Esophagus muscularis mucosa (tissue), 4 donors: ENCODE measurements at regions not wholly inside any gene's neighbourhood (a gene's known extent, or its start where the extent isn't known, plus 50 kb on each side); places are given as distances from the start of the nearest gene placed in this dataset.
"Not testable (repeated sequence)": the region's sequence is repeated elsewhere in the genome, so short reads cannot be mapped to it uniquely, and the experiment has no call there.

ENCODE experiments used
- DNase-seq: peaks from one replicate; pipeline ENCODE4 v3.0.0-alpha.2; 2017; ENCODE audit errors: extremely low spot score
- H3K27ac ChIP-seq, 4 donors: fragments of 200-600 bp; sonication (generic); replicated peaks in 1 of 4; 1 replicate in 3 of 4; 2 replicates in 1 of 4; pipeline ENCODE4 v1.5.1; 2016 to 2019; ENCODE audit warnings: mild to moderate bottlenecking in 1 of 4
- H3K27me3 ChIP-seq, 4 donors: fragments of 200-600 bp; sonication (generic); one replicate each; pipeline versions ENCODE4 v1.5.1 to v1.6.0; 2016 to 2019
- H3K36me3 ChIP-seq, 4 donors: fragments of 200-600 bp; sonication (generic); one replicate each; pipeline ENCODE4 v1.5.1; 2016 to 2019
- H3K4me1 ChIP-seq, 4 donors: fragments of 200-600 bp; sonication (generic); one replicate each; pipeline ENCODE4 v1.5.1; 2016 to 2019
- H3K4me3 ChIP-seq, 4 donors: fragments of 200-600 bp; sonication (generic); 1 replicate in 2 of 4; 2 replicates in 2 of 4; pipeline ENCODE4 v1.5.1; 2016 to 2019; ENCODE audit warnings: mild to moderate bottlenecking in 4 of 4, moderate library complexity in 1 of 4
- H3K9me3 ChIP-seq, 4 donors: fragments of 200-600 bp; sonication (generic); 1 replicate in 3 of 4; 2 replicates in 1 of 4; pipeline ENCODE4 v1.5.1; 2016 to 2019
- EP300 ChIP-seq: sonication (generic); formaldehyde crosslinking; IDR thresholded peaks from one replicate; pipeline ENCODE4 v1.6.1; 2017; ENCODE audit warnings: antibody characterized with exemption
- POLR2A ChIP-seq: fragments of 450-650 bp; IDR thresholded peaks from one replicate; pipeline ENCODE4 v1.6.1; 2017; ENCODE audit warnings: antibody characterized with exemption, moderate library complexity, mild to moderate bottlenecking, low read depth
- POLR2AphosphoS5 ChIP-seq, 2 donors: sonication (generic); formaldehyde crosslinking; IDR thresholded peaks; one replicate each; pipeline ENCODE4 v1.6.1; 2017; ENCODE audit warnings: antibody characterized with exemption in 2 of 2
- WGBS: methylation state at CpG from one replicate; pipeline ENCODE4 v1.1.5; 2018; 5-methylcytosine and 5-hydroxymethylcytosine counted together
- intact Hi-C: fragments of 100-400 bp; cut with DNase I; formaldehyde crosslinking; loops from one replicate; pipeline ENCODE4 v1.15.1; 2023
- TF ChIP-seq, protein P1 (sequence below), 3 experiments: fragments of 200-600 bp in 2 of 3; fragments of 450-650 bp in 1 of 3; sonication (generic) in 2 of 3; IDR thresholded peaks; one replicate each; pipeline ENCODE4 v1.5.1; 2017 to 2019; ENCODE audit warnings: antibody characterized with exemption in 3 of 3, mild to moderate bottlenecking in 2 of 3, moderate library complexity in 1 of 3

GRCh38 chr1:194640322-194640721 is 1453.9 kb upstream of the B3GALT2 start:
- no peaks in the 10 kb centered on the region for H3K9me3 ChIP-seq
- H3K4me1 ChIP-seq = no peaks in the 10 kb centered on the region
- no peak for DNase-seq
- no peak overlapping the region for H3K4me3 ChIP-seq
- TF ChIP-seq, protein P1, sequence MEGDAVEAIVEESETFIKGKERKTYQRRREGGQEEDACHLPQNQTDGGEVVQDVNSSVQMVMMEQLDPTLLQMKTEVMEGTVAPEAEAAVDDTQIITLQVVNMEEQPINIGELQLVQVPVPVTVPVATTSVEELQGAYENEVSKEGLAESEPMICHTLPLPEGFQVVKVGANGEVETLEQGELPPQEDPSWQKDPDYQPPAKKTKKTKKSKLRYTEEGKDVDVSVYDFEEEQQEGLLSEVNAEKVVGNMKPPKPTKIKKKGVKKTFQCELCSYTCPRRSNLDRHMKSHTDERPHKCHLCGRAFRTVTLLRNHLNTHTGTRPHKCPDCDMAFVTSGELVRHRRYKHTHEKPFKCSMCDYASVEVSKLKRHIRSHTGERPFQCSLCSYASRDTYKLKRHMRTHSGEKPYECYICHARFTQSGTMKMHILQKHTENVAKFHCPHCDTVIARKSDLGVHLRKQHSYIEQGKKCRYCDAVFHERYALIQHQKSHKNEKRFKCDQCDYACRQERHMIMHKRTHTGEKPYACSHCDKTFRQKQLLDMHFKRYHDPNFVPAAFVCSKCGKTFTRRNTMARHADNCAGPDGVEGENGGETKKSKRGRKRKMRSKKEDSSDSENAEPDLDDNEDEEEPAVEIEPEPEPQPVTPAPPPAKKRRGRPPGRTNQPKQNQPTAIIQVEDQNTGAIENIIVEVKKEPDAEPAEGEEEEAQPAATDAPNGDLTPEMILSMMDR (IDR thresholded peaks at IDR 0.05) = no peak
- TF ChIP-seq EP300 = no peak
- no peak for TF ChIP-seq POLR2A
- no peak for TF ChIP-seq POLR2AphosphoS5 (IDR thresholded peaks at IDR 0.05)
- WGBS = 96% methylated on average over 2 of the region's 2 CpGs
- no peaks in the 10 kb centered on the region for H3K36me3 ChIP-seq
- intact Hi-C loops = no loop called here
- H3K27me3 ChIP-seq = no peaks in the 10 kb centered on the region
- no peak overlapping the region for H3K27ac ChIP-seq

- no peaks in the 10 kb centered on the region for H3K4me1 ChIP-seq
- H3K27me3 ChIP-seq = no peaks in the 10 kb centered on the region
- peaks cover 0 to 7% (median 4%) of the 10 kb centered on the region in 4 donors for H3K9me3 ChIP-seq
- DNase-seq = no peak
- no peak for TF ChIP-seq POLR2AphosphoS5 (IDR thresholded peaks at IDR 0.05)
- TF ChIP-seq, protein P1 (IDR thresholded peaks at IDR 0.05) = no peak
- no peak for TF ChIP-seq EP300
- TF ChIP-seq POLR2A = no peak
- H3K27ac ChIP-seq = no peak overlapping the region
- no peaks in the 10 kb centered on the region for H3K36me3 ChIP-seq
- intact Hi-C loops = no loop called here
- no peak overlapping the region for H3K4me3 ChIP-seq
- 84% methylated on average over 2 of the region's 2 CpGs for WGBS
Observed at GRCh38 chr1:194629011-194629410, 1442.6 kb upstream of the B3GALT2 start.

GRCh38 chr1:194624833-194625232 is 1438.4 kb upstream of the B3GALT2 start:
- 90% methylated on average over 2 of the region's 4 CpGs for WGBS
- no peak overlapping the region for H3K4me3 ChIP-seq
- no peaks in the 10 kb centered on the region for H3K4me1 ChIP-seq
- no peaks in the 10 kb centered on the region for H3K36me3 ChIP-seq
- TF ChIP-seq, protein P1 (IDR thresholded peaks at IDR 0.05) = no peak
- TF ChIP-seq POLR2AphosphoS5 (IDR thresholded peaks at IDR 0.05) (no peak), POLR2A (no peak), EP300 (no peak)
- no peak for DNase-seq
- no peaks in the 10 kb centered on the region for H3K27me3 ChIP-seq
- intact Hi-C loops = no loop called here
- H3K9me3 ChIP-seq = peaks cover 0 to 7% (median 4%) of the 10 kb centered on the region in 4 donors
- H3K27ac ChIP-seq = no peak overlapping the region

- Histone ChIP-seq H3K36me3 (no peaks in the 10 kb centered on the region), H3K27ac (no peak overlapping the region), H3K27me3 (no peaks in the 10 kb centered on the region), H3K9me3 (peaks cover 0 to 8% (median 0%) of the 10 kb centered on the region in 4 donors), H3K4me1 (no peaks in the 10 kb centered on the region), H3K4me3 (no peak overlapping the region)
- 84% methylated on average over 2 of the region's 2 CpGs for WGBS
- TF ChIP-seq POLR2AphosphoS5 (IDR thresholded peaks at IDR 0.05) = no peak
- TF ChIP-seq EP300 = no peak
- TF ChIP-seq, protein P1 (IDR thresholded peaks at IDR 0.05) = no peak
- TF ChIP-seq POLR2A = no peak
- no peak for DNase-seq
- intact Hi-C loops = no loop called here
Observed at GRCh38 chr1:194618101-194618500, 1431.7 kb upstream of the B3GALT2 start.

DNA sequence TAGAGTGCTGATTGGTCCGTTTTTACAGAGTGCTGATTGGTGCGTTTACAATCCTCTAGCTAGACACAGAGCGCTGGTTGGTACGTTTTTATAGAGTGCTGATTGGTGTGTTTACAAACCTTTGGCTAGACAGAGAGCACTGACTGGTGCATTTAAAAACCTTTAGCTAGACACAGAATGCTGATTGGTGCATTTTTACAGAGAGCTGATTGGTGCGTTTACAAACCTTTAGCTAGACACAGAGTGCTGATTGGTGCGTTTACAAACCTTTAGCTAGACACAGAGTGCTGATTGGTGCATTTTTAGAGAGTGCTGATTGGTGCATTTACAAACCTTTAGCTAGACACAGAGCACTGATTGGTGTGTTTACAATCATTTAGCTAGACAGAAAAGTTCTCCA is 1430.9 kb upstream of the B3GALT2 start:
- DNase-seq, intact Hi-C loops, H3K4me3 ChIP-seq, H3K36me3 ChIP-seq, H3K27me3 ChIP-seq, H3K4me1 ChIP-seq, H3K9me3 ChIP-seq, H3K27ac ChIP-seq: not testable (repeated sequence)
- WGBS = 85% methylated on average over 6 of the region's 6 CpGs
